GOT3 (cell line): ENCODE measurements at regions not wholly inside any gene's neighbourhood (a gene's known extent, or its start where the extent isn't known, plus 50 kb on each side); places are given as distances from the start of the nearest gene placed in this dataset.

Source experiments
- DNase-seq: peaks from one replicate; lab custom pipeline; 2025; ENCODE audit warnings: mixed read lengths; lab: John Stamatoyannopoulos, UW

GRCh38 chr11:15489281-15489680 lies 374.6 kb downstream of the INSC start:
- no peak for DNase-seq

GRCh38 chr11:15490535-15490934 lies 375.8 kb downstream of the INSC start:
- DNase-seq, result no peak

GRCh38 chr11:15493066-15493465 lies 378.3 kb downstream of the INSC start:
- DNase-seq, result no peak

- no peak for DNase-seq
Observed at GRCh38 chr11:15493921-15494620, 379.3 kb downstream of the INSC start.

GRCh38 chr11:15494740-15495139 lies 380.0 kb downstream of the INSC start:
- DNase-seq, result no peak

- no peak for DNase-seq
Observed at GRCh38 chr11:15495462-15495861, 380.7 kb downstream of the INSC start.

- DNase-seq, result no peak
Observed at GRCh38 chr11:15497366-15497765, 382.6 kb downstream of the INSC start.

- DNase-seq, result no peak
Observed at GRCh38 chr11:15499674-15500073, 385.0 kb downstream of the INSC start.

- no peak for DNase-seq
Observed at GRCh38 chr11:15500643-15501042, 385.9 kb downstream of the INSC start.

- DNase-seq, result no peak
Observed at GRCh38 chr11:15501566-15501965, 386.8 kb downstream of the INSC start.

- DNase-seq, result no peak
Observed at GRCh38 chr11:15505155-15505554, 390.4 kb downstream of the INSC start.

- no peak for DNase-seq
Observed at GRCh38 chr11:15507592-15507991, 392.9 kb downstream of the INSC start.

- no peak for DNase-seq
Observed at GRCh38 chr11:15509082-15509481, 394.4 kb downstream of the INSC start.

- no peak for DNase-seq
Observed at GRCh38 chr11:15519124-15519791, 404.5 kb downstream of the INSC start.

GRCh38 chr11:15519911-15520310 lies 405.2 kb downstream of the INSC start:
- DNase-seq, result no peak

GRCh38 chr11:15523543-15523942 lies 408.8 kb downstream of the INSC start:
- DNase-seq, result no peak

- DNase-seq, result no peak
Observed at GRCh38 chr11:15525582-15525981, 410.9 kb downstream of the INSC start.

- no peak for DNase-seq
Observed at GRCh38 chr11:15526032-15526431, 411.3 kb downstream of the INSC start.

- DNase-seq, result no peak
Observed at GRCh38 chr11:15526859-15527450, 412.2 kb downstream of the INSC start.

- no peak for DNase-seq
Observed at GRCh38 chr11:15532432-15532831, 417.7 kb downstream of the INSC start.

GRCh38 chr11:15534266-15534665 lies 419.5 kb downstream of the INSC start:
- no peak for DNase-seq

GRCh38 chr11:15535414-15535813 lies 420.7 kb downstream of the INSC start:
- DNase-seq, result no peak

- DNase-seq, result no peak
Observed at GRCh38 chr11:15536438-15536837, 421.7 kb downstream of the INSC start.
